ENCODE measurements at regions not wholly inside any gene's neighbourhood (a gene's known extent, or its start where the extent isn't known, plus 50 kb on each side); places are given as distances from the start of the nearest gene placed in this dataset.

DNA sequence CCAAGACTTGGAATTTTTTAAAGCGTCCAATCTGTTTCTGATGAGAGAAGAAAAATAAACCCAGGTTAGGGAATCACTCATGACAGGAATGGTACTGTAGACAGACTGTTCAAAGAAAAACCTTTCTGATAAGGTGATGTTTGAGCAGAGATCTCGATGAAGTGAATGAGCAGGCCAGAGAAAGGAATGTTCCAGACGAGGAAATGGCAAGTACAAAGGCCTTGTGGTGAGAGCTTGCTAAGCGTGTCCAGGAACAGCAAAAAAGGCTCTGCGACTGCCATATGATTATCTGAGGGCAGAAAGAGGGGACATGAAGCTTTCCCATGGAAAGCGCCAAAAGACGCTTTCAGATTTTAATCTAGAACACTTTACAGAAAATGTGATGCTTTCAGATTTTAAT is 458.4 kb upstream of the SOX5 start:
- no peak overlapping the region for H3K4me3 ChIP-seq (ENCODE audit: low read length)
- no peak overlapping the region for H2AFZ ChIP-seq (ENCODE audit: low read depth, low read length)
- no peaks in the 10 kb centered on the region for H3K4me1 ChIP-seq (ENCODE audit: insufficient read depth, low read length)
- H3K9me3 ChIP-seq (ENCODE audit: low read length), result no peaks in the 10 kb centered on the region
- H3K36me3 ChIP-seq (ENCODE audit: insufficient read depth, low read length), result peaks cover 20% of the 10 kb centered on the region
- no peaks in the 10 kb centered on the region for H3K27me3 ChIP-seq (ENCODE audit: insufficient read depth, low read length)

DNA sequence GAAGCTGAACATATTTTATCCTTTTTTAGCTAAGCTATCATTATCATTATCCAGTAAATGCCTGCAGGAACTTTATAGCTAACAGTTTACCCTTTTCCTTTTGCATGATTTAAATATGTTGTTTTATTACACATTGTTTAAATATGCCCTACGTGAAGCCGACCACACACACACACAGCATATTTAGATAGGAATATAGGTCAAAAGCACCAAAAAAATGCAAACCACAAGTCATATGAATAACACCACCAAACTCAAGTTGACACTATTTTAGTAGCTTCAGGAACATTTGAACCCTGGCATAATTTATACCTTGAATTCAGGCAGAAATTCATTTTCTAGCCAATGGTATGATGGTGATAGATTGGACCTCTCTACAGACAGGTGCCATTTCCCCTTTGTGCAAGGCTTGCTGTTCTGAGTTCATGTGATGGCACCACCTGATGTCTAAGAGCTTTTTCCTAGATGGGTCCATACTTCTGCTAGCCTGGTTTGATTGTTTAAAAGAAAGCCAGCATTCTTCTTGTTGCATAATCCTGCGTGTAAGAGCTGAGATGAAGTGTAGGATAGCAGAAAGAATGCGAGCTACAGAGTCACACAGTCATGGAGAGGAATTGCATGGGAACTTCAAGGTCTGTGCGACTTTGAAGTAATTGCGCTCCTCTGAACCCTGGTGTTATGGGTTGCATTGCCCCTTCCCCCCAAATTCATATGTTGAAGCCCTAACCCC is 454.8 kb upstream of the SOX5 start:
- Histone ChIP-seq H3K9me3 (ENCODE audit: low read length) (no peaks in the 10 kb centered on the region), H2AFZ (ENCODE audit: low read depth, low read length) (no peak overlapping the region), H3K27me3 (ENCODE audit: insufficient read depth, low read length) (no peaks in the 10 kb centered on the region), H3K4me1 (ENCODE audit: insufficient read depth, low read length) (no peaks in the 10 kb centered on the region), H3K36me3 (ENCODE audit: insufficient read depth, low read length) (peaks cover 20% of the 10 kb centered on the region), H3K4me3 (ENCODE audit: low read length) (no peak overlapping the region)

DNA sequence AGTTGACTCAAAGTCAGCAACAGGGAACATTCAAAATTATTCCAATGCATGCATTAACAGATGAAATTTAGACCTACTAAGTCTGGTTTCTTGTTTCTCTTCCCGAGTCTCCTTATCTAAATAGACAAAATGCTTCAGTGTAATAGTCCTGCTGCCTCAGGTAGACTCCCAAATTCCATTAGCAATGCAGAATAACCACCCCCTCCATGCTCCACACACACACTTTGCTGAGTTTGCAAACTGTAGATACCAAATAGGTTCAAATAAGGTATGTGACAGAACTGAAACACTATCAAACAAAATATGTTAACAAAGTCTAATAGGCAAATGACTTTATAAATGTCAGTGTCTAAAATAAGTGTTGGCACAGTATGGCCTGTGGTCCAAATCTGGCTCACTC is 451.1 kb upstream of the SOX5 start:
- peaks cover 5% of the 10 kb centered on the region for H3K36me3 ChIP-seq (ENCODE audit: insufficient read depth, low read length)
- H3K4me3 ChIP-seq (ENCODE audit: low read length), result no peak overlapping the region
- no peak overlapping the region for H2AFZ ChIP-seq (ENCODE audit: low read depth, low read length)
- H3K27me3 ChIP-seq (ENCODE audit: insufficient read depth, low read length), result no peaks in the 10 kb centered on the region
- peaks cover 17% of the 10 kb centered on the region for H3K4me1 ChIP-seq (ENCODE audit: insufficient read depth, low read length)
- no peaks in the 10 kb centered on the region for H3K9me3 ChIP-seq (ENCODE audit: low read length)

- no peaks in the 10 kb centered on the region for H3K27me3 ChIP-seq (ENCODE audit: insufficient read depth, low read length)
- H3K4me1 ChIP-seq (ENCODE audit: insufficient read depth, low read length), result peaks cover 17% of the 10 kb centered on the region
- H2AFZ ChIP-seq (ENCODE audit: low read depth, low read length), result no peak overlapping the region
- no peaks in the 10 kb centered on the region for H3K9me3 ChIP-seq (ENCODE audit: low read length)
- no peaks in the 10 kb centered on the region for H3K36me3 ChIP-seq (ENCODE audit: insufficient read depth, low read length)
- H3K4me3 ChIP-seq (ENCODE audit: low read length), result no peak overlapping the region
These were observed 449.1 kb upstream of the SOX5 start for GRCh38 chr12:24398605-24399004.

GRCh38 chr12:24396224-24396623 is 446.8 kb upstream of the SOX5 start:
- H3K36me3 ChIP-seq (ENCODE audit: insufficient read depth, low read length), result no peaks in the 10 kb centered on the region
- no peak overlapping the region for H3K4me3 ChIP-seq (ENCODE audit: low read length)
- no peaks in the 10 kb centered on the region for H3K27me3 ChIP-seq (ENCODE audit: insufficient read depth, low read length)
- peaks cover 17% of the 10 kb centered on the region for H3K4me1 ChIP-seq (ENCODE audit: insufficient read depth, low read length)
- H3K9me3 ChIP-seq (ENCODE audit: low read length), result peaks cover 4% of the 10 kb centered on the region
- no peak overlapping the region for H2AFZ ChIP-seq (ENCODE audit: low read depth, low read length)

- Histone ChIP-seq H3K9me3 (ENCODE audit: low read length) (peaks cover 7% of the 10 kb centered on the region), H3K36me3 (ENCODE audit: insufficient read depth, low read length) (no peaks in the 10 kb centered on the region), H3K4me3 (ENCODE audit: low read length) (no peak overlapping the region), H3K4me1 (ENCODE audit: insufficient read depth, low read length) (peaks cover 17% of the 10 kb centered on the region), H2AFZ (ENCODE audit: low read depth, low read length) (no peak overlapping the region), H3K27me3 (ENCODE audit: insufficient read depth, low read length) (no peaks in the 10 kb centered on the region)
These were observed 444.8 kb upstream of the SOX5 start for GRCh38 chr12:24394246-24394645.

- H3K4me3 ChIP-seq (ENCODE audit: low read length), result no peak overlapping the region
- H3K4me1 ChIP-seq (ENCODE audit: insufficient read depth, low read length), result peaks cover 17% of the 10 kb centered on the region
- no peaks in the 10 kb centered on the region for H3K27me3 ChIP-seq (ENCODE audit: insufficient read depth, low read length)
- H3K9me3 ChIP-seq (ENCODE audit: low read length), result peaks cover 7% of the 10 kb centered on the region
- no peaks in the 10 kb centered on the region for H3K36me3 ChIP-seq (ENCODE audit: insufficient read depth, low read length)
- H2AFZ ChIP-seq (ENCODE audit: low read depth, low read length), result no peak overlapping the region
These were observed 443.6 kb upstream of the SOX5 start for GRCh38 chr12:24393071-24393470.

DNA sequence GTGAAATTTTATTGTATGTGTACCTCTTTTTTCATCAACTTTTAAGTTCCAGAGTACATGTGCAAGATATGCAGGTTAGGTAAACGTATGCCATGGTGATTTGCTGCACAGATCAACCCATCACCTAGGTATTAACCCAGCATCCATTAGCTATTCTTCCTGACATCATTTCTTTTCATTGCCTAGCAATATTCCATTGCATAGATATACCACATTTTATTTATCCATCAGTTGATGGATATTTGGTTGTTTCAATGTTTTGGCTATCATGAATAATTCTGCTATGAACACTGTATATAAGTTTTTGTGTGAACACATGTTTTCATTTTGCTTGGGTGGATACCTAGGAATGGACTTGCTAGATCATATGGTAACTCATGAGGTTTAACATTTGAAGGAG is 439.9 kb upstream of the SOX5 start:
- Histone ChIP-seq H3K4me3 (ENCODE audit: low read length) (no peak overlapping the region), H3K9me3 (ENCODE audit: low read length) (peaks cover 7% of the 10 kb centered on the region), H2AFZ (ENCODE audit: low read depth, low read length) (no peak overlapping the region), H3K27me3 (ENCODE audit: insufficient read depth, low read length) (no peaks in the 10 kb centered on the region), H3K4me1 (ENCODE audit: insufficient read depth, low read length) (no peaks in the 10 kb centered on the region), H3K36me3 (ENCODE audit: insufficient read depth, low read length) (no peaks in the 10 kb centered on the region)

DNA sequence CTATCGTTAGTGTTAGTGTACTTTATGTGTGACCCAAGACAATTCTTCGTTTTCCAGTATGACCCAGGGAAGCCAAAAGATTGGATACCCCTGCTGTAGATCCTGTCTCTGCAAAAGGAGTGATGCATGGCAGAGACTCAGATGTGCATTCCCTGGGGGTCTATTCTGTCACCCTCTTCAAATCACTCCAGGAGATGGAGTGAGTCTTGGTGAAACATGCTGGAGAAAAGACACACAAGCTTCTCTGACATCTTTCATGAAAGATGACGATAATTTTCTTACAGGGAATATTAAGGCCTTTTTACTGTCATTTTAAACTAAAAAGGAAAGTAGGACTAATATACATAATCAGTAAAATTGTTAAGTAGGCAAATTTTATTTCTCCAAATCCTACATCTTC is 437.9 kb upstream of the SOX5 start:
- H3K9me3 ChIP-seq (ENCODE audit: low read length), result peaks cover 10% of the 10 kb centered on the region
- H2AFZ ChIP-seq (ENCODE audit: low read depth, low read length), result no peak overlapping the region
- no peaks in the 10 kb centered on the region for H3K27me3 ChIP-seq (ENCODE audit: insufficient read depth, low read length)
- H3K4me1 ChIP-seq (ENCODE audit: insufficient read depth, low read length), result no peaks in the 10 kb centered on the region
- H3K4me3 ChIP-seq (ENCODE audit: low read length), result no peak overlapping the region
- H3K36me3 ChIP-seq (ENCODE audit: insufficient read depth, low read length), result no peaks in the 10 kb centered on the region

- H3K36me3 ChIP-seq (ENCODE audit: insufficient read depth, low read length), result no peaks in the 10 kb centered on the region
- no peak overlapping the region for H2AFZ ChIP-seq (ENCODE audit: low read depth, low read length)
- no peaks in the 10 kb centered on the region for H3K4me1 ChIP-seq (ENCODE audit: insufficient read depth, low read length)
- no peak overlapping the region for H3K4me3 ChIP-seq (ENCODE audit: low read length)
- H3K9me3 ChIP-seq (ENCODE audit: low read length), result peaks cover 8% of the 10 kb centered on the region
- H3K27me3 ChIP-seq (ENCODE audit: insufficient read depth, low read length), result no peaks in the 10 kb centered on the region
These were observed 437.4 kb upstream of the SOX5 start for GRCh38 chr12:24386836-24387235.

DNA sequence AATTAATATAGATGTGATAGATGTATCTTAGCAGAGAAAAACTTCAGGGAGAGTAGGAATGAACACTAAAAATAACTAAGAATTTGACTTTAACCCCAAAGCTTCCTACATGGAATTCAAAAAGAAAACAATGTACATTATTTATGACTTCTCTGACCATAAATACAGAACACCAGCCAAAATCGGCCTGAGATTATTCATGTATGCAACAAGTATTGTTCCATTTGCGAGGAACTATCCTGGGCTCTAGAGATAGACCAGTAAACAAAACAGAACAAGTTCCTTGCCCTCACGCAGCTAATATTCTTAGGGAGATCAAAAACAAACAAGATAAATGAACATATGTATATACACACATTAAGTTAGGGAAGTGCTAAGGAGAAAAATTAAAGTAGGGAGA is 432.3 kb upstream of the SOX5 start:
- H3K4me1 ChIP-seq (ENCODE audit: insufficient read depth, low read length), result peaks cover 36% of the 10 kb centered on the region
- no peaks in the 10 kb centered on the region for H3K27me3 ChIP-seq (ENCODE audit: insufficient read depth, low read length)
- no peaks in the 10 kb centered on the region for H3K36me3 ChIP-seq (ENCODE audit: insufficient read depth, low read length)
- H3K4me3 ChIP-seq (ENCODE audit: low read length), result no peak overlapping the region
- peaks cover 5% of the 10 kb centered on the region for H3K9me3 ChIP-seq (ENCODE audit: low read length)
- H2AFZ ChIP-seq (ENCODE audit: low read depth, low read length), result no peak overlapping the region

GRCh38 chr12:24379861-24380521 is 430.5 kb upstream of the SOX5 start:
- H3K27me3 ChIP-seq (ENCODE audit: insufficient read depth, low read length), result no peaks in the 10 kb centered on the region
- no peak overlapping the region for H3K4me3 ChIP-seq (ENCODE audit: low read length)
- H3K36me3 ChIP-seq (ENCODE audit: insufficient read depth, low read length), result no peaks in the 10 kb centered on the region
- H2AFZ ChIP-seq (ENCODE audit: low read depth, low read length), result no peak overlapping the region
- H3K9me3 ChIP-seq (ENCODE audit: low read length), result peaks cover 5% of the 10 kb centered on the region
- peaks cover 36% of the 10 kb centered on the region for H3K4me1 ChIP-seq (ENCODE audit: insufficient read depth, low read length)

DNA sequence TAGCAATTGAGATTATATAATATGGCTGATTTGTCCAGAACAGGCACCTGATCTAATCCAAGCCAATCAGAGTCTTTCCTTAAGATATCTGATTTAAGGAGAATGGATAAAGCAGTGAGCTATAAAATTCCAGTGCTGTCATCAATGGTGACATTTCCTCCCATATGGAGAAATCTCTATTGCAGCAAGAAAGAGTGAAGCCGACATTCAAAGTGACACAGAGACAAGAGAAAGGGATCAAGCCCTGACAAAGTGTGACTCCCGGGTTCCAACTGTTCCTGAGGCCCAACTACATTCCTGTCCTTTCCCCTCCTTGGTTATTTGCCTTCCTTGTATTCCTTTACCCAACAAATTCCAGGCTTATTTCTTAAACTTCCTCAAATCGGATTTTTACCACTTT is 430.0 kb upstream of the SOX5 start:
- Histone ChIP-seq H3K27me3 (ENCODE audit: insufficient read depth, low read length) (no peaks in the 10 kb centered on the region), H3K36me3 (ENCODE audit: insufficient read depth, low read length) (no peaks in the 10 kb centered on the region), H3K4me3 (ENCODE audit: low read length) (no peak overlapping the region), H3K9me3 (ENCODE audit: low read length) (peaks cover 5% of the 10 kb centered on the region), H3K4me1 (ENCODE audit: insufficient read depth, low read length) (peaks cover 36% of the 10 kb centered on the region), H2AFZ (ENCODE audit: low read depth, low read length) (no peak overlapping the region)
